Right lobe of liver (tissue), 6 donors: ENCODE measurements at regions not wholly inside any gene's neighbourhood (a gene's known extent, or its start where the extent isn't known, plus 50 kb on each side); places are given as distances from the start of the nearest gene placed in this dataset.
"Not testable (repeated sequence)": the region's sequence is repeated elsewhere in the genome, so short reads cannot be mapped to it uniquely, and the experiment has no call there.

Experiments used
- ATAC-seq, 4 donors: fragments of 200-7000 bp; cut with Tn5 transposase; one replicate each; pipeline ENCODE4 v1.9.1; 2020; ENCODE audit warnings: mild to moderate bottlenecking in 4 of 4, moderate library complexity in 4 of 4
- DNase-seq, 3 donors: peaks; one replicate each; pipeline ENCODE4 v3.0.0-alpha.2; 2020
- H3K27ac ChIP-seq, 3 donors: fragments of 200-600 bp; one replicate each; pipeline ENCODE4 v1.8.0; 2022
- H3K27me3 ChIP-seq, 2 donors: fragments of 200-600 bp; one replicate each; pipeline ENCODE4 v1.8.0; 2022
- H3K36me3 ChIP-seq, 4 donors: fragments of 200-600 bp; sonication (generic) in 1 of 4; one replicate each; pipeline versions ENCODE4 v1.5.1 to v1.8.0; 2017 to 2022; ENCODE audit warnings: control low read depth in 1 of 4
- H3K4me1 ChIP-seq, 4 donors: fragments of 200-600 bp; sonication (generic) in 1 of 4; one replicate each; pipeline versions ENCODE4 v1.5.1 to v1.8.0; 2017 to 2022; ENCODE audit warnings: control low read depth in 1 of 4
- H3K4me3 ChIP-seq, 3 donors: fragments of 200-600 bp; one replicate each; pipeline ENCODE4 v1.8.0; 2022
- H3K9me3 ChIP-seq, 4 donors: fragments of 200-600 bp; sonication (generic) in 1 of 4; one replicate each; pipeline versions ENCODE4 v1.5.1 to v1.8.0; 2017 to 2022; ENCODE audit warnings: control low read depth in 1 of 4
- CTCF ChIP-seq, 4 donors: fragments of 200-600 bp in 3 of 4; fragments of 450-650 bp in 1 of 4; IDR thresholded peaks; one replicate each; pipeline versions ENCODE4 v1.5.1 to v1.8.0; 2016 to 2022; ENCODE audit warnings: antibody characterized with exemption in 4 of 4, mild to moderate bottlenecking in 2 of 4
- POLR2A ChIP-seq: fragments of 450-650 bp; IDR thresholded peaks from one replicate; pipeline ENCODE4 v1.6.1; 2017; ENCODE audit warnings: antibody characterized with exemption, mild to moderate bottlenecking
- WGBS: methylation state at CpG from one replicate; pipeline ENCODE4 v1.1.6; 2018; ENCODE audit warnings: low coverage, low lambda C conversion rate; ENCODE audit not compliant: insufficient coverage; ENCODE audit errors: missing lambda C conversion rate; 5-methylcytosine and 5-hydroxymethylcytosine counted together
- intact Hi-C, 2 donors: fragments of 100-400 bp; cut with DNase I; formaldehyde crosslinking; loops; one replicate each; pipeline versions ENCODE4 v1.11.2 to v1.14.1; 2022
- donor health status: DM: no; HTN: yes; CAD: no.
- donor health status: DM: no; HTN: no; CAD: no.
- donor health status: DM: no; HTN: no; CAD: no.
- donor health status: DM: no; HTN: yes; CAD: no.
- donor health status: DM: no; HTN: yes; CAD: no.

GRCh38 chr13:87244256-87244890 is 426.8 kb upstream of the SLITRK5 start:
- 60% methylated on average over 3 of the region's 3 CpGs for WGBS
- no peaks in the 10 kb centered on the region for H3K27me3 ChIP-seq
- DNase-seq (no peak), ATAC-seq (no peak)
- H3K27ac ChIP-seq, result no peak overlapping the region
- H3K4me1 ChIP-seq, result no peaks in the 10 kb centered on the region
- H3K9me3 ChIP-seq, result no peaks in the 10 kb centered on the region
- intact Hi-C loops, result no loop called here
- no peak for TF ChIP-seq CTCF (IDR thresholded peaks at IDR 0.05)
- no peak for TF ChIP-seq POLR2A
- H3K4me3 ChIP-seq, result no peak overlapping the region
- H3K36me3 ChIP-seq, result no peaks in the 10 kb centered on the region

GRCh38 chr13:87249847-87250246 is 421.3 kb upstream of the SLITRK5 start:
- H3K36me3 ChIP-seq, H3K4me1 ChIP-seq, DNase-seq, H3K4me3 ChIP-seq, H3K27me3 ChIP-seq, H3K9me3 ChIP-seq, H3K27ac ChIP-seq, ATAC-seq, intact Hi-C loops: not testable (repeated sequence)
- 48% methylated on average over 6 of the region's 8 CpGs for WGBS

- ATAC-seq (no peak), DNase-seq (no peak)
- intact Hi-C loops, result no loop called here
- 67% methylated on average over 5 of the region's 5 CpGs for WGBS
- no peaks in the 10 kb centered on the region for H3K9me3 ChIP-seq
- H3K4me1 ChIP-seq, result no peaks in the 10 kb centered on the region
- H3K36me3 ChIP-seq, result no peaks in the 10 kb centered on the region
- no peak for TF ChIP-seq POLR2A
- TF ChIP-seq CTCF (IDR thresholded peaks at IDR 0.05), result no peak
- no peak overlapping the region for H3K4me3 ChIP-seq
- H3K27ac ChIP-seq, result no peak overlapping the region
- H3K27me3 ChIP-seq, result no peaks in the 10 kb centered on the region
Measured at GRCh38 chr13:87255394-87255793, 415.8 kb upstream of the SLITRK5 start.

GRCh38 chr13:87259479-87260083 is 411.6 kb upstream of the SLITRK5 start:
- WGBS, result 9% methylated on average over 5 of the region's 5 CpGs
- ATAC-seq, result peak; percentile 47 to 70 (median 60)
- peak in 1 of 3 donors; percentile 14 for DNase-seq
- Histone ChIP-seq H3K27me3 (no peaks in the 10 kb centered on the region), H3K4me3 (no peak overlapping the region), H3K27ac (no peak overlapping the region), H3K36me3 (no peaks in the 10 kb centered on the region), H3K9me3 (no peaks in the 10 kb centered on the region), H3K4me1 (no peaks in the 10 kb centered on the region)
- peak in 3 of 4 donors; percentile 20 to 37 (median 23) for TF ChIP-seq CTCF (IDR thresholded peaks at IDR 0.05)
- no peak for TF ChIP-seq POLR2A
- intact Hi-C loops, result no loop called here

GRCh38 chr13:87274209-87274819 is 396.9 kb upstream of the SLITRK5 start:
- TF ChIP-seq CTCF (IDR thresholded peaks at IDR 0.05), result peak; percentile 61 to 76 (median 72)
- no peak for TF ChIP-seq POLR2A
- ATAC-seq, result peak; percentile 79 to 84 (median 81)

More at GRCh38 chr13:87274209-87274819, 396.9 kb upstream of the SLITRK5 start:
- no peak overlapping the region for H3K27ac ChIP-seq
- H3K4me3 ChIP-seq, result no peak overlapping the region
- intact Hi-C loops, result no loop called here
- no peaks in the 10 kb centered on the region for H3K27me3 ChIP-seq
- 0% methylated on average over 1 of the region's 1 CpG for WGBS
- no peaks in the 10 kb centered on the region for H3K36me3 ChIP-seq
- H3K4me1 ChIP-seq, result no peaks in the 10 kb centered on the region
- peak in 2 of 3 donors; percentile 9 to 48 for DNase-seq
- H3K9me3 ChIP-seq, result no peaks in the 10 kb centered on the region
